Astrocyte (in vitro differentiated cells and primary cell): ENCODE measurements at regions not wholly inside any gene's neighbourhood (a gene's known extent, or its start where the extent isn't known, plus 50 kb on each side); places are given as distances from the start of the nearest gene placed in this dataset.

Experiments used
- DNase-seq: peaks from one replicate; pipeline ENCODE4 v3.0.0-alpha.2; 2010; ENCODE audit warnings: low read depth
- FAIRE-seq: peaks from 2 replicates; lab custom pipeline; 2011; peaks lifted over from hg19 to GRCh38; lab: Jason Lieb, UNC
- H2AFZ ChIP-seq: 2 replicates; pipeline ENCODE4 v1.6.0; 2012; ENCODE audit warnings: low read depth, low read length, inconsistent platforms
- H3K27ac ChIP-seq: 2 replicates; pipeline ENCODE4 v1.5.1; 2011; ENCODE audit warnings: low read depth, low read length, inconsistent platforms
- H3K27me3 ChIP-seq: 2 replicates; pipeline ENCODE4 v1.6.0; 2011; ENCODE audit warnings: low read length, inconsistent platforms; ENCODE audit not compliant: insufficient read depth
- H3K36me3 ChIP-seq: 2 replicates; pipeline ENCODE4 v1.5.1; 2011; ENCODE audit warnings: low read length, inconsistent platforms; ENCODE audit not compliant: insufficient read depth
- H3K4me1 ChIP-seq: 2 replicates; pipeline ENCODE4 v1.5.1; 2011; ENCODE audit warnings: low read length, inconsistent platforms; ENCODE audit not compliant: insufficient read depth
- H3K4me2 ChIP-seq: 2 replicates; pipeline ENCODE4 v1.6.0; 2012; ENCODE audit warnings: low read length, inconsistent platforms
- H3K4me3 ChIP-seq: 2 replicates; pipeline ENCODE4 v1.5.1; 2011; ENCODE audit warnings: low read depth, mild to moderate bottlenecking, low read length, inconsistent platforms; ENCODE audit not compliant: insufficient read depth
- H3K79me2 ChIP-seq: 2 replicates; pipeline ENCODE4 v1.6.0; 2012; ENCODE audit warnings: mild to moderate bottlenecking, low read length, inconsistent platforms; ENCODE audit not compliant: insufficient read depth
- H3K9ac ChIP-seq: 2 replicates; pipeline ENCODE4 v1.6.0; 2012; ENCODE audit warnings: mild to moderate bottlenecking, low read length, inconsistent platforms
- H3K9me3 ChIP-seq: 2 replicates; pipeline ENCODE4 v1.5.1; 2012; ENCODE audit warnings: low read depth, mild to moderate bottlenecking, low read length, inconsistent platforms; ENCODE audit not compliant: insufficient read depth
- H4K20me1 ChIP-seq: 2 replicates; pipeline ENCODE4 v1.6.0; 2012; ENCODE audit warnings: low read length, inconsistent platforms; ENCODE audit not compliant: insufficient read depth
- H3K27ac Mint-ChIP-seq: one replicate; pipeline ENCODE4 v1.8.0; 2021; ENCODE audit warnings: mild to moderate bottlenecking, mixed read lengths; ENCODE audit not compliant: unreplicated experiment
- H3K27me3 Mint-ChIP-seq: one replicate; pipeline ENCODE4 v1.8.0; 2021; ENCODE audit warnings: low read depth, mixed read lengths; ENCODE audit not compliant: unreplicated experiment
- H3K36me3 Mint-ChIP-seq: one replicate; pipeline ENCODE4 v1.8.0; 2021; ENCODE audit warnings: low read depth, mixed read lengths; ENCODE audit not compliant: unreplicated experiment
- H3K4me1 Mint-ChIP-seq: one replicate; pipeline ENCODE4 v1.8.0; 2021; ENCODE audit warnings: low read depth, mixed read lengths; ENCODE audit not compliant: unreplicated experiment
- H3K4me3 Mint-ChIP-seq: one replicate; pipeline ENCODE4 v1.8.0; 2021; ENCODE audit warnings: mild to moderate bottlenecking, moderate library complexity, mixed read lengths; ENCODE audit not compliant: unreplicated experiment
- H3K9me3 Mint-ChIP-seq: one replicate; pipeline ENCODE4 v1.8.0; 2021; ENCODE audit warnings: mild to moderate bottlenecking, mixed read lengths; ENCODE audit not compliant: unreplicated experiment
- EZH2 ChIP-seq: IDR thresholded peaks from 2 replicates; pipeline ENCODE4 v1.6.1; 2012; ENCODE audit warnings: mild to moderate bottlenecking, low read length, inconsistent platforms; ENCODE audit not compliant: insufficient read depth
- TF ChIP-seq, protein P1 (sequence below): IDR thresholded peaks from 2 replicates; pipeline ENCODE4 v1.5.1; 2011; ENCODE audit warnings: low read depth, mild to moderate bottlenecking, inconsistent platforms, low read length, moderate library complexity; ENCODE audit not compliant: insufficient read depth

DNA sequence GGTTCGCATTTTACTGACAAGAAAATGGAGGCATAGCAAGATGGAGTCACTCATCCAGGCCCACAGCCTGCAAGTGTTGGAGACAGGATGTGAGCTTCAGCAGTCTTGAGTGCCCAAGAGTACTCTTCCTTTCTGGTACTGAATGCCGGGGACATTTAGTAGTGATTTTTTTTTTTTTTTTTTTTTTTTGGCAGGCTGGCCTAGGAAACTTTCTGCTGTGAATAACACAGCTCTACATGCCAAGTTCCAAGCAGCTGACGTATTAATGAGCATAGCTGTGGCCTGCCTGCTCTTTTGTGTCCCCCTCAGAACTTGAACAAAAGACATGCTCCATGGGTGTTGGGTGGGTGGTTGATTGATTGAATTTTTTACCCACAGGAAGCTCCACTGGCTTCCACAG lies 195.5 kb upstream of the CADM1 start:
- Mint-ChIP-seq H3K27ac (no peak overlapping the region), H3K9me3 (peaks cover 7% of the 10 kb centered on the region), H3K4me1 (peaks cover 19% of the 10 kb centered on the region), H3K4me3 (no peak overlapping the region), H3K27me3 (no peaks in the 10 kb centered on the region), H3K36me3 (peaks cover 10% of the 10 kb centered on the region)
- Histone ChIP-seq H3K9me3 (no peaks in the 10 kb centered on the region), H3K27me3 (no peaks in the 10 kb centered on the region), H3K4me1 (peaks cover 19% of the 10 kb centered on the region), H3K9ac (no peak overlapping the region), H2AFZ (peak overlapping the region; percentile 45), H4K20me1 (no peaks in the 10 kb centered on the region), H3K4me2 (peak overlapping the region; percentile 59), H3K4me3 (no peak overlapping the region), H3K79me2 (no peaks in the 10 kb centered on the region), H3K27ac (peak overlapping the region; percentile 41), H3K36me3 (no peaks in the 10 kb centered on the region)
- peak; percentile 99 for DNase-seq
- no peak for FAIRE-seq
- TF ChIP-seq, protein P1, sequence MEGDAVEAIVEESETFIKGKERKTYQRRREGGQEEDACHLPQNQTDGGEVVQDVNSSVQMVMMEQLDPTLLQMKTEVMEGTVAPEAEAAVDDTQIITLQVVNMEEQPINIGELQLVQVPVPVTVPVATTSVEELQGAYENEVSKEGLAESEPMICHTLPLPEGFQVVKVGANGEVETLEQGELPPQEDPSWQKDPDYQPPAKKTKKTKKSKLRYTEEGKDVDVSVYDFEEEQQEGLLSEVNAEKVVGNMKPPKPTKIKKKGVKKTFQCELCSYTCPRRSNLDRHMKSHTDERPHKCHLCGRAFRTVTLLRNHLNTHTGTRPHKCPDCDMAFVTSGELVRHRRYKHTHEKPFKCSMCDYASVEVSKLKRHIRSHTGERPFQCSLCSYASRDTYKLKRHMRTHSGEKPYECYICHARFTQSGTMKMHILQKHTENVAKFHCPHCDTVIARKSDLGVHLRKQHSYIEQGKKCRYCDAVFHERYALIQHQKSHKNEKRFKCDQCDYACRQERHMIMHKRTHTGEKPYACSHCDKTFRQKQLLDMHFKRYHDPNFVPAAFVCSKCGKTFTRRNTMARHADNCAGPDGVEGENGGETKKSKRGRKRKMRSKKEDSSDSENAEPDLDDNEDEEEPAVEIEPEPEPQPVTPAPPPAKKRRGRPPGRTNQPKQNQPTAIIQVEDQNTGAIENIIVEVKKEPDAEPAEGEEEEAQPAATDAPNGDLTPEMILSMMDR: no peak
- TF ChIP-seq EZH2: no peak

DNA sequence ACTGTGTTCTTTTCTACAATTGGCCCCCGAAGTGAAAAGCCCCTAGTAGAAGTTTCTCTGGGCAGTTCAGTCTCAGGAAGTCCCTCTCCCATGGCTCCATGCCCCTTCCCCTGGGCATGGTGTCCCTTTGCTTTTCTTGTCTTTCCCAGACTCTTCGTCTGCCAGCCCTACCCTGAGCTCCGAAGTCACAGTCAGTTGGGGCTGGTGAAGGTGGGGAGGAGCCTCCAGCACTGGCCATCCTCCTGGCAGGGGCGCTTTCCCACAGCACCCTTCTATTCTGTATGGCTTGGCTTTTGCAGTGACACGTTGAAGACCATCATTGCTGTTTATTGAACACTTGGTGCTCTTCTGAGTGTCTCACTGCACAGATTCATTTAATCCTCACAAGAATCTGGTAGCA lies 195.1 kb upstream of the CADM1 start:
- Mint-ChIP-seq H3K27ac (no peak overlapping the region), H3K36me3 (peaks cover 7% of the 10 kb centered on the region), H3K9me3 (peaks cover 4% of the 10 kb centered on the region), H3K4me1 (peaks cover 19% of the 10 kb centered on the region), H3K27me3 (no peaks in the 10 kb centered on the region), H3K4me3 (no peak overlapping the region)
- FAIRE-seq: no peak
- Histone ChIP-seq H3K4me1 (peaks cover 19% of the 10 kb centered on the region), H2AFZ (peak overlapping the region; percentile 45), H3K27me3 (no peaks in the 10 kb centered on the region), H3K9me3 (no peaks in the 10 kb centered on the region), H3K4me2 (peak overlapping the region; percentile 15), H4K20me1 (no peaks in the 10 kb centered on the region), H3K79me2 (no peaks in the 10 kb centered on the region), H3K36me3 (no peaks in the 10 kb centered on the region), H3K9ac (no peak overlapping the region), H3K4me3 (no peak overlapping the region), H3K27ac (peak overlapping the region; percentile 40)
- TF ChIP-seq, protein P1: no peak
- no peak for TF ChIP-seq EZH2
- no peak for DNase-seq

DNA sequence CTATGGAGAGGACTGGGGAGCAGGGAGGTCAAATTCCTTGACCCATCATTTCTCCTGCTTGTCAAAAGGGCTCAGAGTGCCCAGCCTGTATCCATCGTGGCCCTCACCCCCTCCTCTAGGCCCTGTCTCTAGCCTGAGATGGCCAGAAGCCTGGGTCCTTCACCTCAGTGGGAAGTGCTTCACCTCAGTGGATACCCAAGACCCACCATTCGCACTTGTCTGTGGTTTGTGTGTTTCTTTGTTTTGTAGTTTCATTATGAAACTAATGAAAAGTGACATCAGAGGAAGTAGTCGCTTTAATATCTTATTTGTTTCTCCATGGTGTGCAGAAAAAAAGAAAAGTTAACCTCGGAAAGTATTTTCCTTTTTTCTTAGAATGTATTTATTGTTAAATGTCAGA lies 194.0 kb upstream of the CADM1 start:
- no peaks in the 10 kb centered on the region for H4K20me1 ChIP-seq
- H3K4me2 ChIP-seq: no peak overlapping the region
- DNase-seq (no peak), FAIRE-seq (no peak)
- H3K4me3 ChIP-seq: no peak overlapping the region
- H3K4me1 Mint-ChIP-seq: peaks cover 19% of the 10 kb centered on the region
- peaks cover 19% of the 10 kb centered on the region for H3K4me1 ChIP-seq
- no peaks in the 10 kb centered on the region for H3K36me3 ChIP-seq
- H3K36me3 Mint-ChIP-seq: peaks cover 4% of the 10 kb centered on the region
- peaks cover 2% of the 10 kb centered on the region for H3K9me3 ChIP-seq
- no peaks in the 10 kb centered on the region for H3K9me3 Mint-ChIP-seq
- no peak overlapping the region for H3K4me3 Mint-ChIP-seq
- H3K79me2 ChIP-seq: no peaks in the 10 kb centered on the region
- no peak overlapping the region for H3K27ac Mint-ChIP-seq
- H3K9ac ChIP-seq: no peak overlapping the region
- H3K27me3 Mint-ChIP-seq: no peaks in the 10 kb centered on the region
- H3K27me3 ChIP-seq: no peaks in the 10 kb centered on the region
- no peak overlapping the region for H3K27ac ChIP-seq
- TF ChIP-seq, protein P1: no peak
- TF ChIP-seq EZH2: no peak
- no peak overlapping the region for H2AFZ ChIP-seq
